Liver (tissue), 8 donors: ENCODE measurements at regions not wholly inside any gene's neighbourhood (a gene's known extent, or its start where the extent isn't known, plus 50 kb on each side); places are given as distances from the start of the nearest gene placed in this dataset.

Experiments
- DNase-seq: peaks from one replicate; pipeline ENCODE4 v3.0.0-alpha.2; 2017; ENCODE audit warnings: low spot score
- H3K27ac ChIP-seq, 2 donors: one replicate each; pipeline ENCODE4 v1.7.0; 2013; ENCODE audit warnings: inconsistent platforms in 2 of 2, low read length in 2 of 2, control low read depth in 1 of 2, low read depth in 1 of 2, mild to moderate bottlenecking in 1 of 2
- H3K27me3 ChIP-seq, 4 donors: one replicate each; pipeline versions ENCODE4 v1.6.1 to v1.7.0; 2013; ENCODE audit warnings: low read length in 3 of 4, inconsistent platforms in 1 of 4, mild to moderate bottlenecking in 1 of 4, moderate library complexity in 1 of 4; ENCODE audit not compliant: control insufficient read depth in 4 of 4, insufficient read depth in 4 of 4
- H3K36me3 ChIP-seq, 4 donors: one replicate each; pipeline versions ENCODE4 v1.6.1 to v1.7.0; 2013; ENCODE audit warnings: low read length in 3 of 4, mild to moderate bottlenecking in 3 of 4, low read depth in 1 of 4, moderate library complexity in 1 of 4; ENCODE audit not compliant: control insufficient read depth in 4 of 4, insufficient read depth in 3 of 4
- H3K4me1 ChIP-seq, 4 donors: one replicate each; pipeline versions ENCODE4 v1.6.1 to v1.7.0; 2013; ENCODE audit warnings: low read length in 3 of 4, mild to moderate bottlenecking in 3 of 4, moderate library complexity in 1 of 4; ENCODE audit not compliant: control insufficient read depth in 4 of 4, insufficient read depth in 4 of 4
- H3K4me3 ChIP-seq, 3 donors: one replicate each; pipeline versions ENCODE4 v1.6.1 to v1.7.0; 2013; ENCODE audit warnings: low read length in 3 of 3, control low read depth in 1 of 3, low read depth in 1 of 3, mild to moderate bottlenecking in 1 of 3
- H3K9ac ChIP-seq, 2 donors: one replicate each; pipeline ENCODE4 v1.7.0; 2013; ENCODE audit warnings: low read length in 2 of 2, mild to moderate bottlenecking in 2 of 2, moderate library complexity in 2 of 2, control low read depth in 1 of 2, low read depth in 1 of 2
- H3K9me3 ChIP-seq, 4 donors: one replicate each; pipeline versions ENCODE4 v1.6.1 to v1.7.0; 2013; ENCODE audit warnings: low read length in 3 of 4; ENCODE audit not compliant: control insufficient read depth in 4 of 4
- ATF3 ChIP-seq: IDR thresholded peaks from 2 replicates; pipeline ENCODE4 v1.6.1; 2016; ENCODE audit warnings: antibody characterized with exemption
- EGR1 ChIP-seq, 2 donors: IDR thresholded peaks; 2 replicates each; pipeline ENCODE4 v1.6.1; 2016 to 2018; ENCODE audit warnings: antibody characterized with exemption in 2 of 2, low read depth in 2 of 2
- FOXA2 ChIP-seq: IDR thresholded peaks from 2 replicates; pipeline ENCODE4 v1.6.1; 2016; ENCODE audit warnings: antibody characterized with exemption
- GABPA ChIP-seq, 2 donors: IDR thresholded peaks in 1 of 2; conservative IDR thresholded peaks in 1 of 2; 2 replicates each; pipeline ENCODE4 v1.6.1; 2016; ENCODE audit warnings: antibody characterized with exemption in 2 of 2, mild to moderate bottlenecking in 1 of 2, moderate library complexity in 1 of 2
- HNF4A ChIP-seq, 2 donors: conservative IDR thresholded peaks; 2 replicates each; pipeline ENCODE4 v1.6.1; 2016; ENCODE audit warnings: antibody characterized with exemption in 2 of 2, mild to moderate bottlenecking in 2 of 2
- HNF4G ChIP-seq: IDR thresholded peaks from 2 replicates; pipeline ENCODE4 v1.6.1; 2016; ENCODE audit warnings: antibody characterized with exemption
- JUND ChIP-seq, 2 donors: IDR thresholded peaks; 2 replicates each; pipeline ENCODE4 v1.6.1; 2016; ENCODE audit warnings: antibody characterized with exemption in 2 of 2
- MAX ChIP-seq: IDR thresholded peaks from 2 replicates; pipeline ENCODE4 v1.6.1; 2016; ENCODE audit warnings: antibody characterized with exemption
- RAD21 ChIP-seq, 2 donors: IDR thresholded peaks; 2 replicates each; pipeline ENCODE4 v1.6.1; 2016; ENCODE audit warnings: antibody characterized with exemption in 2 of 2, mild to moderate bottlenecking in 2 of 2
- RXRA ChIP-seq, 2 donors: IDR thresholded peaks; 2 replicates each; pipeline ENCODE4 v1.6.1; 2017 to 2018; ENCODE audit warnings: antibody characterized with exemption in 2 of 2, mild to moderate bottlenecking in 1 of 2
- SP1 ChIP-seq: IDR thresholded peaks from 2 replicates; pipeline ENCODE4 v1.6.1; 2018; ENCODE audit warnings: antibody characterized with exemption, mild to moderate bottlenecking
- TAF1 ChIP-seq: conservative IDR thresholded peaks from 2 replicates; pipeline ENCODE4 v1.6.1; 2016; ENCODE audit warnings: antibody characterized with exemption, mild to moderate bottlenecking
- YY1 ChIP-seq: IDR thresholded peaks from 2 replicates; pipeline ENCODE4 v1.6.1; 2016; ENCODE audit warnings: antibody characterized with exemption, mild to moderate bottlenecking
- WGBS: extraction: QIAGEN DNeasy Blood & Tissue Kit; methylation state at CpG from one replicate; pipeline ENCODE4 v1.1.7; 2013; 5-methylcytosine and 5-hydroxymethylcytosine counted together
- TF ChIP-seq, protein P1 (sequence below): fragments of 150-350 bp; IDR thresholded peaks from 2 replicates; pipeline ENCODE4 v1.5.1; 2017; ENCODE audit warnings: improper control_type of control experiment, low read depth, low read length; ENCODE audit not compliant: missing input control
- TF ChIP-seq, protein P2 (sequence below): IDR thresholded peaks from 2 replicates; pipeline ENCODE4 v1.6.1; 2016; ENCODE audit warnings: antibody characterized with exemption
- donor health status: healthy.
- donor health status: healthy.
- donor health status: healthy.
- donor health status: healthy.
- donor health status: healthy.

DNA sequence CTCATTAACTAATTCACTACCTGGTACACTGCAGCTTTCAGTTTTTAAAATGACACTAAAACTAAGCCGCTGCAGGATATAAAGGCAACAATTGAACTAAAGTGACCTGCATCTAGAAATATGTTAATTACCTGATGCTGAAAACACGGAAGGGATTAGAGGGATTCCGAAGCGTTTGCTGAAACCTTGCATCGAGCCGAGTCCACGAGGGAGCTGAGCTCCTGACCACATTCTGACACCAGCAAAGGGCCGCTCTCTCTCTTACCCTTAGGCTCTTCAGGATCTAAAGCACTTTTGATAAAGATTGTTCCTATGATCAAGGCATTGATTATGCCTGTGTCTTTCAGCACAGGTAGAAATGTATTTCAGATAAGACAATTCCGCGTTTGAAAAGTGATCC, 59.5 kb upstream of the CDKN3 start:
- 74% methylated on average over 10 of the region's 10 CpGs for WGBS
- Histone ChIP-seq H3K4me1 (no peaks in the 10 kb centered on the region), H3K27ac (no peak overlapping the region), H3K9ac (no peak overlapping the region), H3K27me3 (no peaks in the 10 kb centered on the region), H3K9me3 (no peaks in the 10 kb centered on the region), H3K4me3 (no peak overlapping the region), H3K36me3 (no peaks in the 10 kb centered on the region)
- no peak for TF ChIP-seq EGR1 (IDR thresholded peaks at IDR 0.05; ENCODE audit: low read depth in 2 of 2)
- no peak for TF ChIP-seq HNF4A (conservative IDR thresholded peaks at IDR 0.05)
- no peak for TF ChIP-seq FOXA2
- no peak for TF ChIP-seq SP1
- TF ChIP-seq TAF1, result no peak
- TF ChIP-seq JUND (IDR thresholded peaks at IDR 0.05), result no peak
- TF ChIP-seq HNF4G, result no peak
- no peak for TF ChIP-seq GABPA (IDR thresholded peaks at IDR 0.05 in 1 of 2, conservative IDR thresholded peaks at IDR 0.05 in 1 of 2)
- TF ChIP-seq, protein P1, sequence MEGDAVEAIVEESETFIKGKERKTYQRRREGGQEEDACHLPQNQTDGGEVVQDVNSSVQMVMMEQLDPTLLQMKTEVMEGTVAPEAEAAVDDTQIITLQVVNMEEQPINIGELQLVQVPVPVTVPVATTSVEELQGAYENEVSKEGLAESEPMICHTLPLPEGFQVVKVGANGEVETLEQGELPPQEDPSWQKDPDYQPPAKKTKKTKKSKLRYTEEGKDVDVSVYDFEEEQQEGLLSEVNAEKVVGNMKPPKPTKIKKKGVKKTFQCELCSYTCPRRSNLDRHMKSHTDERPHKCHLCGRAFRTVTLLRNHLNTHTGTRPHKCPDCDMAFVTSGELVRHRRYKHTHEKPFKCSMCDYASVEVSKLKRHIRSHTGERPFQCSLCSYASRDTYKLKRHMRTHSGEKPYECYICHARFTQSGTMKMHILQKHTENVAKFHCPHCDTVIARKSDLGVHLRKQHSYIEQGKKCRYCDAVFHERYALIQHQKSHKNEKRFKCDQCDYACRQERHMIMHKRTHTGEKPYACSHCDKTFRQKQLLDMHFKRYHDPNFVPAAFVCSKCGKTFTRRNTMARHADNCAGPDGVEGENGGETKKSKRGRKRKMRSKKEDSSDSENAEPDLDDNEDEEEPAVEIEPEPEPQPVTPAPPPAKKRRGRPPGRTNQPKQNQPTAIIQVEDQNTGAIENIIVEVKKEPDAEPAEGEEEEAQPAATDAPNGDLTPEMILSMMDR, result no peak
- no peak for TF ChIP-seq RXRA (IDR thresholded peaks at IDR 0.05)
- no peak for TF ChIP-seq MAX
- TF ChIP-seq, protein P2, sequence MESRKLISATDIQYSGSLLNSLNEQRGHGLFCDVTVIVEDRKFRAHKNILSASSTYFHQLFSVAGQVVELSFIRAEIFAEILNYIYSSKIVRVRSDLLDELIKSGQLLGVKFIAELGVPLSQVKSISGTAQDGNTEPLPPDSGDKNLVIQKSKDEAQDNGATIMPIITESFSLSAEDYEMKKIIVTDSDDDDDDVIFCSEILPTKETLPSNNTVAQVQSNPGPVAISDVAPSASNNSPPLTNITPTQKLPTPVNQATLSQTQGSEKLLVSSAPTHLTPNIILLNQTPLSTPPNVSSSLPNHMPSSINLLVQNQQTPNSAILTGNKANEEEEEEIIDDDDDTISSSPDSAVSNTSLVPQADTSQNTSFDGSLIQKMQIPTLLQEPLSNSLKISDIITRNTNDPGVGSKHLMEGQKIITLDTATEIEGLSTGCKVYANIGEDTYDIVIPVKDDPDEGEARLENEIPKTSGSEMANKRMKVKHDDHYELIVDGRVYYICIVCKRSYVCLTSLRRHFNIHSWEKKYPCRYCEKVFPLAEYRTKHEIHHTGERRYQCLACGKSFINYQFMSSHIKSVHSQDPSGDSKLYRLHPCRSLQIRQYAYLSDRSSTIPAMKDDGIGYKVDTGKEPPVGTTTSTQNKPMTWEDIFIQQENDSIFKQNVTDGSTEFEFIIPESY, result no peak
- TF ChIP-seq RAD21 (IDR thresholded peaks at IDR 0.05), result no peak
- no peak for DNase-seq

DNA sequence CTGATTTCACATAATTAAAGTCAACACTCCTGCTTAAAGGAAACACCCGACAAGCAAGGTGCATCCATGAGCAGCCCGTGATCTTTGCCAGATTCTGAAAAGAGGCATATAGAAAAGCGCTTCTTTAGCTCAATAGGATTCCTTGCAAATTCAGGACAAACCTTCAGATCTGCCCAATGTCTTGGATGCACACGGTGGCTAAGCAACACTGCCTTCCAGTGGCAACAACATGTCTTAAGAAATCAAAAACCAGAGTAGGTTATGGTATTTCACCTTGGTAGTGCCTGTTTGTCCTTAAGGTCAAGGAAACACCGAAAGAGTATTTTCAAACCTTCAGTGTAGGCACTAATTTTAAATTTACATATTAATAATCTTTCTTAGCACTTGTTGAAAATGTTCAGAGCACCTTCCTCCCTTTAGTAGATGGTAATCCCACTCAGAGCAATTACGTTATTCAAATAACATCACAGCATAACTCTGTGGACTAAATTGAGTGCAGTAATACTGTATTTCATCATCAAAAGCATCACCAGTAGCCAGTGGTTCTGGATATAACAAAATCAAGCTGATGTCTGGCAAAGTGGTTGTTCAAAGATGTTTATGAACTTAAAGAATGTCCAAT, 58.0 kb upstream of the CDKN3 start:
- DNase-seq, result no peak
- Histone ChIP-seq H3K9ac (no peak overlapping the region), H3K27ac (no peak overlapping the region), H3K4me3 (no peak overlapping the region), H3K4me1 (no peaks in the 10 kb centered on the region), H3K36me3 (no peaks in the 10 kb centered on the region), H3K27me3 (no peaks in the 10 kb centered on the region), H3K9me3 (no peaks in the 10 kb centered on the region)
- 65% methylated on average over 6 of the region's 6 CpGs for WGBS
- TF ChIP-seq RXRA (IDR thresholded peaks at IDR 0.05), result no peak
- TF ChIP-seq RAD21 (IDR thresholded peaks at IDR 0.05), result peak; percentile 33 to 40

GRCh38 chr14:54339771-54340170, 57.0 kb upstream of the CDKN3 start:
- DNase-seq, result no peak
- no peak overlapping the region for H3K27ac ChIP-seq
- H3K27me3 ChIP-seq, result no peaks in the 10 kb centered on the region
- H3K36me3 ChIP-seq, result no peaks in the 10 kb centered on the region
- no peaks in the 10 kb centered on the region for H3K9me3 ChIP-seq
- H3K9ac ChIP-seq, result no peak overlapping the region
- H3K4me3 ChIP-seq, result no peak overlapping the region
- TF ChIP-seq HNF4G, result no peak
- TF ChIP-seq YY1, result no peak
- TF ChIP-seq, protein P2, result no peak
- TF ChIP-seq ATF3, result no peak
- H3K4me1 ChIP-seq, result no peaks in the 10 kb centered on the region
- WGBS, result 92% methylated on average over 2 of the region's 2 CpGs
